GM19397 (cell line): ENCODE measurements at regions not wholly inside any gene's neighbourhood (a gene's known extent, or its start where the extent isn't known, plus 50 kb on each side); places are given as distances from the start of the nearest gene placed in this dataset.

Source experiments
- ATAC-seq: cut with Tn5 transposase; IDR thresholded peaks from one replicate; pipeline ENCODE4 v1.9.1; 2021; ENCODE audit warnings: mild to moderate bottlenecking, moderate library complexity; ENCODE audit not compliant: unreplicated experiment

- no peak for ATAC-seq
These were observed 288.6 kb upstream of the C9orf72 start for GRCh38 chr9:27861887-27862286.

- ATAC-seq = no peak
These were observed 291.6 kb upstream of the C9orf72 start for GRCh38 chr9:27864644-27865438.

GRCh38 chr9:27866741-27867140 lies 293.5 kb upstream of the C9orf72 start:
- no peak for ATAC-seq

- no peak for ATAC-seq
These were observed 297.1 kb upstream of the C9orf72 start for GRCh38 chr9:27870404-27870803.

- no peak for ATAC-seq
These were observed 306.9 kb upstream of the C9orf72 start for GRCh38 chr9:27880156-27880555.

- no peak for ATAC-seq
These were observed 307.4 kb upstream of the C9orf72 start for GRCh38 chr9:27880635-27881034.

GRCh38 chr9:27888661-27889295 lies 315.5 kb upstream of the C9orf72 start:
- ATAC-seq = peak; percentile 99

- ATAC-seq = no peak
These were observed 351.2 kb upstream of the C9orf72 start for GRCh38 chr9:27924502-27924901.

GRCh38 chr9:27925815-27926214 lies 352.5 kb upstream of the C9orf72 start:
- no peak for ATAC-seq

GRCh38 chr9:27929841-27930240 lies 356.6 kb upstream of the C9orf72 start:
- ATAC-seq = no peak

GRCh38 chr9:27933210-27934025 lies 360.1 kb upstream of the C9orf72 start:
- ATAC-seq = no peak

- ATAC-seq = no peak
These were observed 361.2 kb upstream of the C9orf72 start for GRCh38 chr9:27934471-27934870.

- no peak for ATAC-seq
These were observed 365.9 kb upstream of the C9orf72 start for GRCh38 chr9:27939186-27939585.

GRCh38 chr9:27940535-27940934 lies 367.3 kb upstream of the C9orf72 start:
- ATAC-seq = no peak

GRCh38 chr9:27943501-27943900 lies 370.2 kb upstream of the C9orf72 start:
- no peak for ATAC-seq

GRCh38 chr9:27945386-27945785 lies 372.1 kb upstream of the C9orf72 start:
- no peak for ATAC-seq

GRCh38 chr9:27950382-27950781 lies 377.1 kb upstream of the C9orf72 start:
- no peak for ATAC-seq

- no peak for ATAC-seq
These were observed 381.6 kb upstream of the C9orf72 start for GRCh38 chr9:27954858-27955257.

GRCh38 chr9:27963836-27964235 lies 390.6 kb upstream of the C9orf72 start:
- no peak for ATAC-seq

- no peak for ATAC-seq
These were observed 393.9 kb upstream of the C9orf72 start for GRCh38 chr9:27967210-27967609.

- ATAC-seq = no peak
These were observed 404.6 kb upstream of the C9orf72 start for GRCh38 chr9:27977931-27978330.

- no peak for ATAC-seq
These were observed 412.4 kb upstream of the C9orf72 start for GRCh38 chr9:27985714-27986113.
